ENCODE measurements at regions not wholly inside any gene's neighbourhood (a gene's known extent, or its start where the extent isn't known, plus 50 kb on each side); places are given as distances from the start of the nearest gene placed in this dataset.
"Not testable (repeated sequence)": the region's sequence is repeated elsewhere in the genome, so short reads cannot be mapped to it uniquely, and the experiment has no call there.

DNA sequence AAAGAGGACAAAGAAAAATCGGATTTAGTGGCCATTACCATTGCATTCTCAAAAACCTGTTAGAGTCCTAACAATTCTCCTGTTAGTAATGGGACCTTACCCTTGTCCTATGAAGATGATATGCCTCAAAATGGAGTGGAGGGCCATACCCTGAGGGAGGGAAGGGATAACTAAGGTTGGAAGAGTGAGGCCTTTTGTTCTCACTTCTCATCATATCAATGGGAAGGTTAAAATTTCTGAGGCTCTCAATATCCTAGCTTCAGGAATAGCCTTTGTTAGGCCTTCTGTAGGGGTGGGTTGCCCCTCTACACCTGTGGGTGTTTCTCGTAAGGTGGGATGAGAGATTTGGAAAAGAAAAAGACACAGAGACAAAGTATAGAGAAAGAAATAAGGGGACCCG is 109.4 kb upstream of the SGIP1 start:
- DNase-seq (ENCODE audit: low read depth in 3 of 3): not testable (repeated sequence)

DNA sequence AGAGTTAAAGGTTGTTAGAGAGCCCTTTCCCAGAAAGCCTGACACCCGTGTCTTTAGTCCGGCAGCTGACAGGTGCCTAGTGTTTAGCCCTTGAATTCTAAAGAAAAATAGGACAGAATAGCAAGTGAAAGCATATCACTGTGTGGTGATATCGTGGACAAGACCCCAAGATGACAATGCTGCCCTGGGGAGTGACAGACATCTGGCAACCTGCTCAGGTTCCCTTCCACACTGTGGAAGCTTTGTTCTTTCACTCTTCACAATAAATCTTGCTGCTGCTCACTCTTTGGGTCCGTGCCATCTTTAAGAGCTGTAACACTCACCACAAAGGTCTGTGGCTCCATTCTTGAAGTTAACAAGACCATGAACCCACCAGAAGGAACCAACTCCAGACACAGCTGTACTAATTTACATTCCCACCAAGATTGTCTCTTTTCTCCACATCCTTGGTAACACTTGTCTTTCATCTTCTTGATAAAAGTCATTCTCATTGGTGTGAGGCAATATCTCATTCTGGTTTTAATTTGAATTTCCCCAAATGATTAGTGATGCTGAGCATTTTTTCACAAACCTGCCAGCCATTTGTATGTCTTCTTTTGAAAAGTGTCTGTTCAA is 107.6 kb upstream of the SGIP1 start:
- DNase-seq (ENCODE audit: low read depth in 3 of 3): no peak

DNA sequence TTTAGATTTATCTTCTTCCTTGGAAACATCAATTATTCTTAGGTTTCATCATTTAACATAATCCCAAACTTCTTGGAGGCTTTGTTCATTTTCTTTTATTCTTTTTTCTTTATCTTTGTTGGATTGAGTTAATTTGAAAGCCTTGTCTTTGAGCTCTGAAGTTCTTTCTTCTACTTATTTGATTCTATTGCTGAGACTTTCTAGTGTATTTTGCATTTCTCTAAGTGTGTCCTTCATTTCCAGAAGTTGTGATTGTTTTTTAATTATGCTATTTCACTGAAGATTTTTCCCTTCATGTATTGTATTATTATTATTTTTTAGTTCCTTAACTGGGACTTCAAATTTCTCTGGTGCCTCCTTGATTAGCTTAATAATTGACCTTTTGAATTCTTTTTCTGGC is 103.1 kb upstream of the SGIP1 start:
- DNase-seq (ENCODE audit: low read depth in 3 of 3): not testable (repeated sequence)

DNA sequence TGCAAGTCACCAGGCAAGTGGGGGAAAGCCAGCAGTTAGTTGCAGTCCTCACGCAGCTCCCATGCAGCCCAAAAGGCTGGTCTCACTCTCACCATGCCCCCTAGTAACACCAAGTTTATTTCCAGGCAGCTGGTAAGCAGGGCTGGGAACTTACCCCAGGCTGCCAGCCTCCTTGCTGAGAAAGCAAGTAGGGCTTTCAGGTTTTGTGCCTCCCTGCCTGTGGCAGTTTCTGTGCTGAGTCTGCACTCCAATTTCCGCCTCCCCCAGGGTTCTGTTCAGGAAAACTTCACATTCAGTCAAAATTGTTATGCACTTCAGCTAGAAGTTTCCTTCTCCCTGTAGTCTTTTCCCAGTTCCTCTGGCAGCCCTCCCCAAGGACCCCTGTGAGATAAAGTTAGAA is 102.0 kb upstream of the SGIP1 start:
- DNase-seq (ENCODE audit: low read depth in 3 of 3): no peak

DNA sequence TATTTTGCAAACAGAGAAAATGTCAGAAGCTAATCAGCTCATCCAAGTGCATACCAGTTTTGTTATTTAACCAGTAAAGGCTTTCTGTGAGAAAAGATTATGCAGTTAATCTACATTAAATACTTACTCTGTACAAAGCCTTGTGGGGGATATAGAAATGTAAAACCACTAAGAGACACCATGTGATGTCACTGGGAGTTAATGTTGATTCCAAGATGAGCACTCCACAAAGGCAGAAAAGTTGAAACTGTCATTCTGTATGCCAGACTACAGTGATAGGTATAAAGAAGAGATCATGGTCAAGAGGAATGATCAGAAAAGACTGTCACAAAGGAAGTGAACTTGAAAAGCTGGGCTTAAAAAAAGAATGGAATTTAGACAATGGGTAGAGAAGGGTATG is 100.3 kb upstream of the SGIP1 start:
- no peak for DNase-seq (ENCODE audit: low read depth in 3 of 3)

DNA sequence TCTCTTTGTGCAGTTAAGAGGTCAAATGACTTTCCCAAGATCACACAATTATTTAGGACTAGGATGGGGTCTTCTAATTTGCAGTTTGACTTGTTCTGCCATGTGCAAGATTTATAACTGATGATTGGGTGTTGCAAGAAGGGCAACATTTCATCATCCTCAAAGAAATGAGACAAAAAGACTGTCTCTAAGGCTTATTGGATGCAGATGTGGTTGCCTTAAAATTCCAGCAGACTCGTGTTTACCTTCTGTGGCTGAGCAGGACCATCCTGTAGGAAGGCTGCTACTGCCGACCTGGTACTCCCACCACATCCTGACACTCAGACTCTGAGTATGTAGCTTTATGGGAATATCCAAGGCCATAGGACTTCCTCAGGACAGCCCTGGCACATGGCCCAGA is 99.9 kb upstream of the SGIP1 start:
- DNase-seq (ENCODE audit: low read depth in 3 of 3): no peak

DNA sequence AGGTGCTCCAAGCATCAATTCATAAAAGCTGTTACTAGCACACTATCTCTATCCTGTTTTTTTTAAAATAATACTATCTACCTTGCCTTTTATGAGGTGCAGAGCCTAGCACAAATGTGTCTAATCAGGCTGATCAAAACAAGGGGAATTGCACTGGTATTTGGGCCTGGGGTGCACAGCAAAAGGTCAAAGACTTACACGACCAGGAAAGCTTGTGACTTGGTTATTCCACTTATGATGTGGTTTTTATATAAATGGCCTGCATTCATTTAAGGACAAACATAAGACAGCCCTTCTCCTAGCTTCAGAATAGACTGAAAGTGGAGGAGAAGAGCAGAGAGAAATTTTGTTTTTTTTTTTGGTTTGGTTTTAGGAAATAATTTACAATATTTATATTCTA is 98.4 kb upstream of the SGIP1 start:
- no peak for DNase-seq (ENCODE audit: low read depth in 3 of 3)

DNA sequence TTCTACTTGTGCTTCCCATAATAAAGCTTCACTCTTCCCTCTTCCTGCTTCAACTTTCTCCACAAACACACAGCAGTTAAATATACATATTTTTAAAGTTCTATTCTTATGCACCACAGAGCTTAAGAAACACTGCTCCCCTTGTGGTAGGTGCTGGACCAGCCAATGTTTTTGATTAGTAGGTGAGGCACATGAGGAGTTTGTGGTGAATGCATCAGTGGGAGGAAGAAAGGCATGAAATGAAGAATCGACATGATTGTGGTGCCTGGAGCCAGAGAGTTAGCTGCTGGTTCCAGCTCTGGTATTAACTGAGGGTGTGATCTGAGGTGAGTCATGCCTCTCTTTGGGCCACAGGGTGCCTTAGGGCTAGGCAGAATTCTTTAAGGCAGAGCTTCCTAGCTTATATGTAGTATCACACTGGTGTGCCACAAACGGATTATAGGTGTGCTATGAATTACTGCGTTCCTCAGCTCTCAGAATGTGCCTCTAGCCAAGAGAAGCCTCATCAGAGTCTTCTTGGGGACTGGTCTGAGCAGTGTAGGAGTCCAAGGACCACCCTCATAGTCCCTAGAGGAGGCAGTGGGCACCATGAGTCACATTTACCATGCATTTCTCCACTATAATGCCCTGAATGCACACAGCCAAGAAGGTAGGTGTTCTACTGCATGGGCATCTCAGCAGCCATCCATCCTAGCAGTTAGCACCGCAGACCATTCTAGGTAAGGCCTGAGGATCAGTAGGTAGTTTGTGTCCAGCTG is 97.4 kb upstream of the SGIP1 start:
- peak; percentile 6 to 27 (median 9) for DNase-seq (ENCODE audit: low read depth in 3 of 3)

DNA sequence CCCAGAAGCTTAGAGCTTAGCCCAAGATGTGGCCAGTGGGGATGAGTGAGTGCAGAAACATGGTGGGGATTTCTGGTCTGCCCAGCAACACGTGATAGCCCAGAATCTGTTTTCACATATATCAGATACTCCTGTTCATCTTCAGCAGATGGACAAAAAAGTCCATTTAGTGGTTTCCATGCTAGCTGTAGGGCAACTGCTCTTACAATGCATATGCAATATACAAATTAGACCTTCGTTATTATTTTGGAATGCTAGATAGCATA is 96.9 kb upstream of the SGIP1 start:
- DNase-seq (ENCODE audit: low read depth in 3 of 3): no peak

DNA sequence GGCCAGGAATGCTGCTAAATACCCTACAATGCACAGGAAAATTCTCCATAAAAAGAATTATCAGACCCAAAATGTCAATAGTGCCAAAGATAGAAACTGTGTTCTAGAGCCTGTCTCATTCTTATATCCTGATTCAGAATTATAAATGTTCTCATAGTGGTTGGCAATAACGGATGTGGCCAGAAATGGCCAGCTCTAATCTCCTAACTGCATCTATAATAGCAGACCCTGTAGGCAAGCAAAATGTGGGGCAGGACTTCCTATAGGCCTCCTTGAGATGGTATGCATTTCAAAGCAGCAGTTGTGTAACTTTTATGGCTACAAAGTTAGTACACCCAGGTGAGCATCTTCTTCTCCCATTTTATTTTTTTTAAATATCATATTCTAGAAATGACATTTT is 95.9 kb upstream of the SGIP1 start:
- DNase-seq (ENCODE audit: low read depth in 3 of 3): no peak

DNA sequence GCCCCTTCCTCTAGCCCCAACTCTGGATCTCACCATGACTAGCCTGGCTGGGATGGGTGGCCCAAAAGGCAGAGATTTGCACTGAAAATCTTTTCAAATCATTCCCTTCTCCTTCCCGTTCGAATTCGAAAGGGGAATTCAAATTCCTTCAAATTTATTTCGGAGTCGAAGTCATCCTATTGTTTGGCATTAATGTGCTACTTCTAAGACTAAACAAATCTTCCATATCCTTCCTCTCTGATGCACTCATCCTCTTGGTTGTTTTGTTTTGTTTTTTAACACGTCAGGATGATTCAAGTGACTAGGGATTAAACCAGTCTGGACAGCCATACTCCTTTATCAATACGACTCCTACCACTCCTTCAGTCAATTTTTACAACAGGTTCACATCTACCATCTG is 95.5 kb upstream of the SGIP1 start:
- DNase-seq (ENCODE audit: low read depth in 3 of 3): no peak

DNA sequence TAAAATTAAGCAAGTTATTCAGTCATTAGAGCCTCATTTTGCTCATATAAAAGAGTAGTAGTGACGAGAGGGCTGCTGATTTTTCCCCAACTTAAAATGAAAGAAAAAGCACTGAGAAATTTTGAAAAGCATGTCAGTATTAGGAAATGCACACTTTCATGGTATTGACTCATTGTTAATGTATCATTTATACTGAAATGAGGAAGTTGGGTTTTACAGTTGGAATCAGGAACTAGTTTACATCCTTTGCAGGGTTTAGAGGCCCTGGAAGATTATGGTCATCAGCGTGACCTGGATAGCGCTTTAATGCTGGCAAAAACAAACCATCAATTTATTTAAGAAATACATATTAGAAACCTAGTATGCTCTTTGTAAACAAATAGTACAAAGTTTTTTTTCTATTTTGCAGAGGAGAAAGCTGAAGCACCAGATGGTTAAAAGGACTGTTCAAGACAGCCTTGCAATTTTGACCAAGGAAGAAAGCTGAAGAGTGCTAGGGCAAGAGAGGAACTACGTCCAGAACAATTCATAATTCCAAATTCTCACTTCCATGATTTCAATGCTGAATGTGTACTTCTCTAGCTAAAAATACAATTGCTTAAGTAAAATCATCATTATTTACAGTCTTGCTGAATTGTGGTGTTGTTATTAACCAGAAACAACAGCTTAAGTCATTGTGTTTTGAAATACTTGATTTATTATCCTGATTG is 94.8 kb upstream of the SGIP1 start:
- DNase-seq (ENCODE audit: low read depth in 3 of 3): no peak

DNA sequence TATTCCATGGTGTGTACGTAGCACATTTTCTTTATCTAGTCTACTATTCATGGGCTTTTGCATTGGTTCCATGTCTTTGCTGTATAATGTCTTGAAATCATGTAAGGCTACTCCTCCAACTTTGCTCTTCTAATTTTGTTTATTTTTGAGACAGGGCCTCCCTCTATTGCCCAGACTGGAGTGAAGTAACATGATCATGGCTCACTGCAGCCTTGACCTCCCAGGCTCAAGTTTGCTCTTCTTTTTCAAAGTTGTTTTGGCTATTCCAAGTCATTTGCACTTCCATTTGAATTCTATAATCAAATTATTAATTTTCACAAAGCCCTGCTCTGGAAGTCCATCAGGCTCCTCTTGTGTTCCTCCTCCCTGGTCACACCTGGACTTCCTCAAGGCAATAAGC is 90.2 kb upstream of the SGIP1 start:
- no peak for DNase-seq (ENCODE audit: low read depth in 3 of 3)

DNA sequence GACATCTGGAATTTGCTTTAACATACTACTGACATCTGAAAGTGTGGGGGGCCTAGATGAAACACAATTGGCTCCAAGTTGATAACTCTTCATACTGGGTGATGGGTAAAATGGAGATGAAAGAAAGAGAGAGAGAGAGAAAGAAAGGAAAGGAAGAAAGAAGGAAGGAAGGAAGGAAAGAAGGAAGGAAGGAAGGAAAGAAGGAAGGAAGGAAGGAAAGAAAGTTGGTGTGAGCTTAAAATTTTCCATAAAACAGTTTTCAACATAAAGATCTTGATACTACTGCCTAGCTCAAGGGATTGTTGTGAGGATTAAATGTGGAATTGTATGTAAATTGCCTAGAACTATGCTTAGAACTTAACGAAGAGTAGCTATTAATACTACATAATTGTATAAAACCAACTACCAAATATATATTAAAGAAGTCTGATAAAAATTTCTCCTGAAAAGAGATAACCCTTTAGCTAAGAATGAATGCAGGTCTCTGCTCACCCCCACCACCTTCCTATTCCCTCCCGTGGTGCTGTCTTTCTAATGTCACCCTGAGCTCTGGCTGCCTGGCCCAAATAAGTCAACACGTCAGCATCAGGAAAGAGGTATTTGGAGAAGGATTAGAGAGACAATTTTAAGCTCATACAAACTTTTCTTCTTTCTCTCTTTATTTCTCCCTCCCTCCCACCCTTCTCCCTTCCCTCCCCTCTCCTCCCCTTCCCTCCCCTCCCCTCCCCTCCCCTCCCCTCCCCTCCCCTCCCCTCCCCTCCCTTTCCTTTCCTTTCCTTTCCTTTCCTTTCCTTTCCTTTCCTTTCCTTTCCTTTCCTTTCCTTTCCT is 89.3 kb upstream of the SGIP1 start:
- no peak for DNase-seq (ENCODE audit: low read depth in 3 of 3)

DNA sequence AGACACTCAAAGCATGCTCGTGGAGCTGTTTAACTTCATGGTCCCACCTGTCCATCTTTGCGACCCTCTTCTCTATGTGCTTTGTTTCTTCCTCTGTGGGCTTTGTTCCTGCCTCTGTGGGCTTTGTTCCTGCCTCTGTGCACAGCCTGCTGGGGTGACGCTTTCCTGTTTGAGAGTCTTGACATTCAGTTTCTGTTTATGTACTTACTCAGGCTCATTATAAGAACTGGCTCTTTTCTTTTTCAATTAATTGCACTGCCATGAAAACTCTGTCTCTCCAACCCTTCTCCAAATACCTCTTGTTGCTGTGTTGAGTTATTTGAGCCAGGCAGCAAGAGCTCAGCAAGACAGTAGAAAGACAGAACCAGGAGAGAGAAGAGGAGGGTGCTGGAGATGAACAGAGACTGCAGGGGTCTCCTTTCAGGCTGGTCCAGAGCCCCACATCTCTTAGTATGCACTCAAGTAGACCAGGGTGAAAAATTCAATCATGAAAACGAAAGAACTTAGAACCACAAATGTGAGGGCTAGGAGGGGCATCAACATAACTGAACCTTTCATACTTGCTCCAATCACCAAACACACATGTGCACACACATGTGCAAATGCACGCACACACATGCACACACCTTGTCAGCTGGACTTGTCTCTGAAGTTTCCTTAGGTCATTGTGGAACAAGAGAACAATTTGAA is 88.3 kb upstream of the SGIP1 start:
- peak; percentile 23 to 42 (median 26) for DNase-seq (ENCODE audit: low read depth in 3 of 3)

DNA sequence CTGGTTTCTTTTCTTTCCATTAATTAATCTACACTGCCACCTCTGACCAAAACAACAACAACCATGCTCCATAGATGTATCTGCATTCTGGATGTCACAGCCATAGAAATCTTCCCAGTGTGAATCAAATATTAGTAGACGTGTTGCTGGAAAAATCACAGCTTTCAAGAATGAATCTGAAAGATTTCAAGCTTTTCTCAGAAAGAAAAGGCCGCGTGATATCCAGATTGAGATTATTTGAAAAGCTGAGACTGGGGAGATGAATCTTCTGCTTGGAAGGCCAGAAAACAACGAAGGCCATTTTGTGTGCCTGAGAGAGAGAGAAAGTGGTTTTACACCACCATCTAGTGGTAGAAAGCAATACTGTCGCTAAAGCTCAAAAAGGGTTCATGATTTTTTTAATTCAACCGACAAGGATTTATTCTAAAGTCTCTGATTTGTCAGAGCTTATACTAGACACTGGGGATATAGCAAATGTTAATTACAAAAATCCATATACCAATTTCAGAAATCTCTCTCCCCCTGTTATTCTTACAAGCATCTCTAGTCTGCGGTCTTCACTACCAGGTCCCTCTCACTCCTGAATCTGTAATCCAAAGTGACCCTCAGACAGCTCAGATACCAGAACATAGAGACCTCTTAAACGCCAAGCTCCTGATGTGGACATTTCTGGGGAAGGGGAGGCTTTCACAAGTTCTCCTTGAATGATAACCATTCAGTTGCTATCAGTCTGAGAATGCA is 87.5 kb upstream of the SGIP1 start:
- DNase-seq (ENCODE audit: low read depth in 3 of 3): peak in 1 of 3 experiments; percentile 13

DNA sequence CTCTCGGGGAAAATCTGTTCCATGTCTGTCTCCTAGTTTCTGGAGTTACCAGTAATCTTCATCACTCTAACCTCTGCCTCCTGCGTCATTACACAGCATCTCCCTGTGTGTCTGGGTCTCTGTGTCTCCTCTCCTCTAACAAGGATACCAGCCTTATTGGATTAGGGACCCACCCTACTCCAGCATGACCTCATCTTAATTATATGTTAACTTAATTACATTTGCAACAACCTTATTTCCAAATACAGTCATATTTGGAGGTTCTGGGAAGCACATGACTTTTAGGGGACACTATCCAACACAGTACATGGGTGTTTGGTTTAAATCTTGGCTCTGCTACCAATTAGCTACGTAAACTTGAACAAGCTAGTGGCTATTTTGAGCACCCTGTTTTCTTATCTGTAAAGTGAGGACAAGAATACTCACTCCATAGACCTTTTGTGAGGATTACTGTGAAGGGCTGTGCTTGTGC is 83.9 kb upstream of the SGIP1 start:
- no peak for DNase-seq (ENCODE audit: low read depth in 3 of 3)

DNA sequence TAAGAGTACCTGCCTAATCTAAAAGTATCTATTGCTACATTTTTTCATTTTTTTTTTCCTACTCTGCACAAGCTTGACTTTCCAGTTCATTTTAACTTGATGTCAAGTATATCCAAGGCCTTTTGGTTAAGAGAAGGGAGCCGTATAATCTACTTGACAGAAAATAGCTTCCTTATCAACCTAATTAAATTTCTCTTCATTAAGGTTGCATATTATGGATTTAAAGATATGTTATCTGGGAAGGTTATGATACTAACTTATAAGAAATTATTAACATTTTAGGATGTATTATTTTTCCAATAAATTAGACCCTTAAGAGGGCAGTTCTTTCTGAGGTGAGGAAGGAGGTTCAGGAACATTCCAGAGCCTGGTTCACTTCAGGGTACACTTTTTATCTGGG is 83.1 kb upstream of the SGIP1 start:
- no peak for DNase-seq (ENCODE audit: low read depth in 3 of 3)

DNA sequence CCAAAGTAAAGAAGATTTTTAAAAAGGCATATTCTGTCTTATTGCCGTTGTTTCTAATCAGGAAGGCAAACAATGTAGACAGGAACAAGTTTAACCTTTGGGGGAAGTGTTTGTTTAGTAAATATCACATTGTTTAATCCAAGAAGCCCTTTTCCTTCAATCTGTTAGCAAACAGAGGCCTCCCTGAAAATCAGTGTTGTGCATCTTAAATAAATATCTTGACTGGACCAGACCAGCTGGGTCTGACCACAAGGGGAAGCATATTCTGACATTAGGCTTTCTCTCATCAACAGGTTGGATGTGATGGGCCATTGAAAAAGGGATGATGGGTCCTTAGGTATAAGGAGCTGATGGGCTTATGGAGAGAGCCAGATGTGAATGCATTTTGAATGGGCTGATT is 81.8 kb upstream of the SGIP1 start:
- DNase-seq (ENCODE audit: low read depth in 3 of 3): no peak

DNA sequence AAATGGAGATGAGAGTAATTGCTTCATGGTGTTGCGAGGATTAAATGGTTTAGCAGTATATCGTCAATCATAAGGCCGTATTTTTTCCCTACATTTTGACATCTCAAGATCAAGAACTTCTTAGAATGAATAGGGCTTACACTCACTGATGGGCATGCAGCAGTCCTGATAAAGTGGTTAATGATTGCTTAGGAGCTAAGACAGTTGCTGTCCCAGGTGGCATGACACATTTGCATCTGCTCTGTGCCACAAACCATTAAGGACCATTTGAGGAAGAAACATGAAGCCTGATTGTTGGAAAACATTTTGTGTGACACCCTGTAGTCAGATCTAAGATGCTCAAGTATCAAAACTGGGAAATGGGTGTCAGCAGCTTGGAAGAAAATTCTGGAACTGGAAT is 81.0 kb upstream of the SGIP1 start:
- DNase-seq (ENCODE audit: low read depth in 3 of 3): no peak

DNA sequence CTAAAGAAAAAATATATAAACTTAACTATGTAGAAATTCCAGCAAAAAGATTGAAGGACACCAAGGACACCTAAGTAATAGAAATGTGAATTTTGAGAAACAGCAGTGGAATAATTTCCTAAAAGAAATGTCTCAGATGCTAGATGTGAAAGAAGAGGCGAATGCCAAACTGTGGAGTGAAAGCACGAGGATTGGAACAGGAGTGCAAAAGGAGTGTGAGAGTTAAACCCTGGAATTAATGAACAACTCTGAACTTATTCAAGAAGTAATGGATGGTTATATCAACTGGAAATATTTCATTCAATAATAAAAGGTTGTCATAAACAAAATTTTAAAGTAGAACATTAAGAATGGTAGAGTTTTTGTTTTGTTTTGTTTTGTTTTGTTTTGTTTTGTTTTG is 78.5 kb upstream of the SGIP1 start:
- no peak for DNase-seq (ENCODE audit: low read depth in 3 of 3)
